Left ventricle myocardium superior (tissue), 1 donor: ENCODE measurements at regions not wholly inside any gene's neighbourhood (a gene's known extent, or its start where the extent isn't known, plus 50 kb on each side); places are given as distances from the start of the nearest gene placed in this dataset.

ENCODE experiments used
- ATAC-seq: fragments of 200-7000 bp; cut with Tn5 transposase; one replicate; pipeline ENCODE4 v1.9.1; 2020; ENCODE audit warnings: mild to moderate bottlenecking, moderate library complexity
- DNase-seq: peaks from one replicate; pipeline ENCODE4 v3.0.0-alpha.2; 2020
- intact Hi-C: fragments of 100-400 bp; cut with micrococcal nuclease; formaldehyde crosslinking; loops from one replicate; pipeline ENCODE4 v1.11.0; 2022
- donor health status: DM: no; HTN: yes; CAD: no; lungs with severe emphysema.

- intact Hi-C loops = no loop called here
- DNase-seq (peak; percentile 8), ATAC-seq (no peak)
These were observed 59.1 kb upstream of the SMOC2 start for GRCh38 chr6:168381726-168382458.

- intact Hi-C loops = no loop called here
- DNase-seq (no peak), ATAC-seq (no peak)
These were observed 57.7 kb upstream of the SMOC2 start for GRCh38 chr6:168383062-168383854.

DNA sequence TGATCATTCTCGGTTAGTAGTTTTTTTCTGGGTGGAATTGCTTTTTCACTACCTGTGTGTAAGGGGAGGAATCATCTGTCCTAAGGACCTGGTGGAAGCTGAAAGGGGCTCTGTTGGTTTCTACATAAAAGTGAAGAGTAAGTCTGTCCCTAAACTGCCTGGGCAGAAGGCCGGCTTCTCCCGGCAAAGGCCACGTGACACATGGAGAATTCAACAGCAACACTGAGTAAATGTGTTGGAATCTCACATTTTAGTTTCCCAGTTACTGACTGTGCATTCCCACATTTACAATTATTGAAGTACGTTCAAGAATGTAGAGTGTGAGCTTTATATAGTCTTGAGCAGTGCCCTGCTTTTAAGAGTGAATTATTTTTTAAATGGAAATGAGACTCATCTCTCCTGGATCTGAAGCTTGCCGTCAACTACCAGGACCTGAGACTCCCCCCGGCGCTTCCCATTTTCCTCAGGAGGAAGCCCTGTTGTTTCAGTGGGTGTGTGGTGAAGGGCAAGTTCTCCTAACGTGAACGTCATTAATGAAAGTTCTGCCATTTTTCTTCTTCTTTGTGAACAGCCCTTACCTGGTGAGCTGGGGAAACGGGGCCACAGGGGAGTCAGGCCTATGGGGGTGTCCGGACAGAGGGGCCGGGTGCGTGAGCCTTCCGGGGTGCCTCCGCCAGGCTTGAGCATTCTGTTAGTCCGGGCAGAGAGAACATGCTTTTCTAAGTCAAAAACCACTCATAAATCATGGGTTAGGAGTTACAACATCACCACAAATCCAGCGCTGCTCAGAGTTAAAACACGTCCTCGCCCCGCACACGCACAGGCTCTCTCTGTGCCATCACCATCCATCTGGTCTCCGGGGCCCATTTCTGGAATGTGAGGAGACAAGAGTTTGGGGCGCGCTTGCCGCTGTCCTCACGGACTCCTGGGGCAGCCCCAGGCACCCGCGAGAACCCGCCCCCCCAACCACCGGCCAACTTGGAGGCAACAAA, 56.6 kb upstream of the SMOC2 start:
- DNase-seq = peak; percentile 25
- peak; percentile 61 for ATAC-seq
- intact Hi-C loops = no loop called here

DNA sequence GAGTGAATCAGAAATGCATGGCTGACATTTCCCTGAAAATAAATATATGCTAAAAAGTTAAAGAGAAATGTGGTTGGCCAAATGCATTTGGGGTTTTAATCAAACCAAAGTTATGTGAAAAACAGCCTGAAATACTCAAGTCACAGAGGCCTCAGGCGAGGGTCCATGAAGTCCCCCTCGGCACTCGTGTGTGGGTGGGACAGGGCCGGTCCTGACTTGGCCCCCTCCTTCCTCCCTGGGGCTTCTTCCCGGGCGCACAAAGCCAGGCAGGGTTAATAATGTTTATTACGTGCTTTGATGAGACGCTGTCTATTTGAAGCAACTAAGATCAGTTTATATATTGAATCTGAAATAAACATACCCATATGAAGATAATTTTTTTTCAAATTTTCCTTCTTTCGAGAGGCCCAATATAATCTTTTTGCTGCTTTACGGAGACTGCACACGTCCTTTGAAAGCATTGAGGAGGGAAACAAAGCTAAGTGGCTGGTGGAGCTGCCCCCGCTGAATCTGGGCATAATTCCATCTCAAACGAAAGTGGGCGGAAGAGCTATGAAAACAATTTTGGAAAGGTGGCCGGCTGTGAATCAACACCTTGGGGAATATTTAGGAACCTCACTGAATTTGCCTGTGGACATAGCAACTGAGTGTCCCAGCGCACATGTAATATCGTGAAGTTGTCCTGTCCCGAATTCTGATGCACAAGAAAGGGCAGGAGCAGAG, 55.8 kb upstream of the SMOC2 start:
- DNase-seq (peak; percentile 26), ATAC-seq (peak; percentile 30)
- intact Hi-C loops = no loop called here

DNA sequence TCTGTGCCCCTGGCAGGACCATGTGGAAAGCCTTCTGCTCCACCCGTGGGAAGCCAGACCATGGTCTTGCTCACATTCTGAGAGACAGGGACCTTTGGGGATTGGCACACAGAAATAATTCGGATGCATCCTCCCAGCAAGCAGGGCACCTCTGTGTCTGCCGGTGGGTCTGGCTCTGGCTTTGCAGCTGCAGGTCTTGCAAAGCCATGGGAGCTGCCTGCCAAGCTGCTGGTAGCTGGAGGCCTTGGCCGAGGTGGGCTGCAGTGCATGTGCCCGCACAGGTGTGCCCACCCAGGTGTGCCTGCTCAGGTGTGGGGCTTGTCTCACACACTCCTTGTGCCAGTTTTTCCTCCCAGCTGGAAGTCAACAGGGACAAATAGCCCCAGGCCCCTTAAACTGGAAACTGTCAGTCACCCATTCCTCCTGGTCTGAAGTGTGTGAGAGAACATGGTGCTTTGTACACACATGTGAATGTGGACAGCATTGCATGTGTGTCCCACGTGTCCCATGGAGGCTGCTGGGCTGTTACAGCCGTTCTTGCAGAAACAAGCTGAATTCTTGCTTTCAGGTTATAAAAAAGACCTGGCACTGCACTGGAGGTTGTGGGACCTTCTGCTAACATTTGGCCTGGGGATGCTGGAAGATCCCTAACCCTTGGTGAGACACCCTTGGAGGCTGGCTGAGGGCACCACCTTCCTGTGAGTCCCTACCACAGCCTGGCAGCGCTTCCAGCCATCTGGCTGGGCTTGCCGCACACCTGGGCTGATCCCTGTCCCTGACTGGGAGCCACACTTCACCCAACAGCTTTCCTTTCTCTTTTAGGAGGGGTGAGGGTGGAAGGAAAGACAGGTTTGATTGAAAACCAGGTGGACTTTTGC, 54.9 kb upstream of the SMOC2 start:
- DNase-seq (peak; percentile 25), ATAC-seq (no peak)
- intact Hi-C loops = no loop called here

GRCh38 chr6:168386973-168387372, 54.0 kb upstream of the SMOC2 start:
- DNase-seq = peak; percentile 10
- no peak for ATAC-seq
- intact Hi-C loops = no loop called here

- DNase-seq (peak; percentile 19), ATAC-seq (no peak)
- intact Hi-C loops = no loop called here
These were observed 53.6 kb upstream of the SMOC2 start for GRCh38 chr6:168387426-168387825.

GRCh38 chr6:168387911-168388310, 53.1 kb upstream of the SMOC2 start:
- ATAC-seq = no peak
- intact Hi-C loops = no loop called here
- peak; percentile 6 for DNase-seq

DNA sequence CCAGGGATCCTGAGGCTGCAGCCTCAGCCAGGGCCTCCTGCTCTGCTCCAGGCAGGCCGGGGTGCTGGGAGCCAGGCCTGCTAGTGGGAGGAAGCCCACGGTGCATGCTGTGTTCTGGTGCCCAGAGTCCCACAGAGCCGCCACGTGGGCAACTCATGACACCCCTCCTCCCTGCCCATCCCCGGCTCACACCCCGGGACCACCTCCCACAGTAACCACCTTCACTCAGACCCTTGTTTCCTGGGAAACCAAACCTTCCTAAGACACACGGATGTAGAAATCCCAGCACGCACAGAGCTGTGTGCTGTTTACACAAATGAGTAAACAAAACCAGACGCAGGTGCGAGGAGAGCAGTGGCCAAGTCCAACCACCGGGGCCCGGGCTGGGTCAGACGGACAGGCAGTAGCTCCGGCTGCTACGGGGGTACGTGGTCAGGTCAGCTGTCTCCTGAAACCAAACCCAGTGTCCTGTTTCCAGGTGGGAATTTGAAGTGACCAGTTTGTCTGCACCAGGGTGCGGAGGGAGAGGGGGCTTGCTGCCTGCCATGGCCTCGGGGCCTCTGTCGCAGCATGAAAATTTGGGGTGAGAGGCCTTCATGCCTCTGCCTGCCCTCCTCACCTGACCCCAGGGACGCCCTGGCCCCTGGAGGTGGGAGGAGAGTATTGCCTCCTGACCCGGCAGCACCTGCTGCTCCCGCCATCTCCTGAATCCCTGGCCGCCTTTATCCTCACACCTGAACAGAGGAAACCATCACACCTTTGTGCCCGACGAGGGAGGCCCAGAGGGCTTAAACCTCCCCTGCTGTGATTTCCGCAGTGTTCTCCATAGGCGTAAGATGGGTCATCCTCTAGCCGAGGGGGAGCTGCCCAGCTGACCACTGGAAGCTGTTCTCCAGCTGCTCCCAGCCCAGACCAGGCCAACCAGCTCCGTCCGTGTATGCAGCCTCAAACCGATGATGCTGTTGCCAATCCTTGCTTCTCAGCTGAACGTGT, 52.0 kb upstream of the SMOC2 start:
- ATAC-seq = no peak
- DNase-seq = peak; percentile 19
- intact Hi-C loops = no loop called here

DNA sequence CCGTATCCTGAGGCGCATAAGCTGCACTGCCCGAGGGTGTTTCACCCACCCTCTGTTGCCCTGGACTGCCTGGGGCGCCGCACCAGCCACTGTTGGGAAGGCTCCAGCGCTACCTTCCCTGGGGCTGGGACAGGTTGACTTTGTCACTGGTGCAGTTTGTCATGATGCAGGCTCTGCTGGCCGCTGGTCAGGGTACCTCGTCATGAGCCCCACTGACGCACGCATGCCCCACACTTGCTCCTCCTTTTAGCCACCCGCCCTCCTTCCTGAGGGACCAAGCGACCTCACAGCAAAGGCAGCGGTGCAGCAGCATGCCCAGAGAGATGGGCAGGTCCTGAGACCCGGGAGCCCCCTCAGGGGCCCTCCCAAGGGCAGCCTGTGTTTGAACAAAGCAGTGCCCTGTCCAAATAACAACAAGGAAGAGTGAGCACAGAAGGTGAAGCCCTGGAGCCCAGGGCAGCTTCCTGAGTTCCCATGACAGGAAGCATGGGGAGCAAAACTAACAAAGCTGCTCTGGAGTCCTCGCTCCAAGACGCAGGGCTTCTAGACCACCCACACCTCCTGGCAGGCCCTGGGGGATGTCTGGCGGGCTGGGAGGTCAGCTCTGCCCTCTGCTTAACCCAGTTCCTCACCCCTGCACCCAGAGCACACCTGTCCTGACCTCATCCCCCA, 50.1 kb upstream of the SMOC2 start:
- DNase-seq = peak; percentile 18
- intact Hi-C loops = no loop called here
- ATAC-seq = no peak
